22Rv1 (cell line): ENCODE measurements at regions not wholly inside any gene's neighbourhood (a gene's known extent, or its start where the extent isn't known, plus 50 kb on each side); places are given as distances from the start of the nearest gene placed in this dataset.

Experiments
- CTCF ChIP-seq: fragments of 450-650 bp; IDR thresholded peaks from 2 replicates; pipeline ENCODE4 v1.5.1; 2017; ENCODE audit warnings: mild to moderate bottlenecking
- ZFX ChIP-seq: fragments of 450-650 bp; IDR thresholded peaks from 2 replicates; pipeline ENCODE4 v1.6.1; 2017; ENCODE audit warnings: antibody characterized with exemption, borderline replicate concordance

- TF ChIP-seq CTCF (no peak), ZFX (no peak)
Measured at GRCh38 chr18:60112369-60112768, 212.6 kb downstream of the PMAIP1 start.
